WTC11 (cell line): ENCODE measurements at regions not wholly inside any gene's neighbourhood (a gene's known extent, or its start where the extent isn't known, plus 50 kb on each side); places are given as distances from the start of the nearest gene placed in this dataset.

ENCODE experiments used
- ATAC-seq: fragments of 200-7000 bp; cut with Tn5 transposase; 2 replicates; pipeline ENCODE4 v1.10.0; 2021; ENCODE audit warnings: mild to moderate bottlenecking, moderate library complexity
- CTCF ChIA-PET: fragments of 300-600 bp; sonication (Branson Sonifier 250); formaldehyde crosslinking; loops from one replicate; lab custom pipeline; 2021; ENCODE audit warnings: antibody characterized with exemption; lab: Charles Lee
- POLR2A ChIA-PET: fragments of 350-600 bp; sonication (Branson Sonifier 250); formaldehyde crosslinking; loops from one replicate; lab custom pipeline; 2021; ENCODE audit warnings: antibody characterized with exemption; lab: Charles Lee
- DNase-seq: peaks from one replicate; pipeline ENCODE4 v3.0.0; 2021; ENCODE audit warnings: low spot score
- H3K27ac Mint-ChIP-seq: 2 replicates; pipeline ENCODE4 v1.8.0; 2021; ENCODE audit warnings: mixed read lengths
- H3K27me3 Mint-ChIP-seq: 2 replicates; pipeline ENCODE4 v1.8.0; 2021; ENCODE audit warnings: low read depth, mild to moderate bottlenecking, moderate library complexity, mixed read lengths
- H3K36me3 Mint-ChIP-seq: 2 replicates; pipeline ENCODE4 v1.8.0; 2021; ENCODE audit warnings: mixed read lengths
- H3K4me1 Mint-ChIP-seq: 2 replicates; pipeline ENCODE4 v1.8.0; 2022; ENCODE audit warnings: mixed read lengths
- H3K4me3 Mint-ChIP-seq: 2 replicates; pipeline ENCODE4 v1.8.0; 2021; ENCODE audit warnings: mild to moderate bottlenecking, moderate library complexity, mixed read lengths
- H3K9me3 Mint-ChIP-seq: 2 replicates; pipeline ENCODE4 v1.8.0; 2021; ENCODE audit warnings: mixed read lengths
- AFF4 ChIP-seq: sonication (generic); formaldehyde crosslinking; IDR thresholded peaks from 2 replicates; pipeline ENCODE4 v1.8.1; 2023; ENCODE audit warnings: mild to moderate bottlenecking, missing genetic modification reagents, borderline replicate concordance
- ATF2 ChIP-seq: sonication (generic); formaldehyde crosslinking; IDR thresholded peaks from 2 replicates; pipeline ENCODE4 v1.8.1; 2022; ENCODE audit warnings: low read depth, missing genetic modification reagents, borderline replicate concordance
- ATF3 ChIP-seq: sonication (generic); formaldehyde crosslinking; conservative IDR thresholded peaks from 2 replicates; pipeline ENCODE4 v1.8.1; 2022; ENCODE audit warnings: mild to moderate bottlenecking, missing genetic modification reagents
- CBFB ChIP-seq: sonication (generic); formaldehyde crosslinking; IDR thresholded peaks from 2 replicates; pipeline ENCODE4 v1.8.1; 2022; ENCODE audit warnings: mild to moderate bottlenecking, low read depth, missing genetic modification reagents
- CDX4 ChIP-seq: fragments of 250-450 bp; sonication (Bioruptor Pico); IDR thresholded peaks from 2 replicates; pipeline ENCODE4 v1.9.0; 2021; ENCODE audit warnings: moderate library complexity, mild to moderate bottlenecking, inconsistent platforms, borderline replicate concordance
- CREM ChIP-seq: sonication (generic); formaldehyde crosslinking; IDR thresholded peaks from 2 replicates; pipeline ENCODE4 v1.8.1; 2022; ENCODE audit warnings: mild to moderate bottlenecking, missing genetic modification reagents, moderate library complexity
- ERG ChIP-seq: fragments of 250-450 bp; sonication (Bioruptor Pico); IDR thresholded peaks from 2 replicates; pipeline ENCODE4 v1.8.0; 2021; ENCODE audit warnings: mild to moderate bottlenecking
- ESRRA ChIP-seq: sonication (generic); formaldehyde crosslinking; IDR thresholded peaks from 2 replicates; pipeline ENCODE4 v1.8.1; 2022; ENCODE audit warnings: mild to moderate bottlenecking, missing genetic modification reagents, borderline replicate concordance
- FOXP1 ChIP-seq: sonication (generic); formaldehyde crosslinking; IDR thresholded peaks from 2 replicates; pipeline ENCODE4 v1.8.0; 2022; ENCODE audit warnings: missing genetic modification reagents, mild to moderate bottlenecking, moderate library complexity, borderline replicate concordance
- HMGA2 ChIP-seq: fragments of 250-450 bp; sonication (Bioruptor Pico); IDR thresholded peaks from 2 replicates; pipeline ENCODE4 v1.4.0; 2021; ENCODE audit warnings: mild to moderate bottlenecking, moderate library complexity
- HMGXB4 ChIP-seq: sonication (generic); formaldehyde crosslinking; IDR thresholded peaks from 2 replicates; pipeline ENCODE4 v1.8.1; 2023; ENCODE audit warnings: mild to moderate bottlenecking, moderate library complexity, missing genetic modification reagents
- JUN ChIP-seq: sonication (generic); formaldehyde crosslinking; IDR thresholded peaks from 2 replicates; pipeline ENCODE4 v1.8.0; 2023; ENCODE audit warnings: mild to moderate bottlenecking, missing genetic modification reagents
- KAT7 ChIP-seq: sonication (generic); formaldehyde crosslinking; IDR thresholded peaks from 2 replicates; pipeline ENCODE4 v1.8.1; 2023; ENCODE audit warnings: missing genetic modification reagents, mild to moderate bottlenecking, borderline replicate concordance
- MYBL2 ChIP-seq: sonication (generic); formaldehyde crosslinking; IDR thresholded peaks from 2 replicates; pipeline ENCODE4 v1.8.1; 2023; ENCODE audit warnings: mild to moderate bottlenecking, moderate library complexity, missing genetic modification reagents
- NFE2L1 ChIP-seq: sonication (generic); formaldehyde crosslinking; IDR thresholded peaks from 2 replicates; pipeline ENCODE4 v1.8.1; 2023; ENCODE audit warnings: missing genetic modification reagents
- RELA ChIP-seq: sonication (generic); formaldehyde crosslinking; IDR thresholded peaks from 2 replicates; pipeline ENCODE4 v1.8.1; 2022; ENCODE audit warnings: missing genetic modification reagents, mild to moderate bottlenecking, borderline replicate concordance
- SOX15 ChIP-seq: fragments of 250-450 bp; sonication (Bioruptor Pico); IDR thresholded peaks from 2 replicates; pipeline ENCODE4 v1.9.0; 2021; ENCODE audit warnings: mild to moderate bottlenecking
- STAT6 ChIP-seq: sonication (generic); formaldehyde crosslinking; conservative IDR thresholded peaks from 2 replicates; pipeline ENCODE4 v1.8.1; 2023; ENCODE audit warnings: mild to moderate bottlenecking, low read depth, missing genetic modification reagents, moderate library complexity
- TEAD1 ChIP-seq: sonication (generic); formaldehyde crosslinking; IDR thresholded peaks from 2 replicates; pipeline ENCODE4 v1.8.0; 2022; ENCODE audit warnings: mild to moderate bottlenecking, missing genetic modification reagents
- USF2 ChIP-seq: sonication (generic); formaldehyde crosslinking; IDR thresholded peaks from 2 replicates; pipeline ENCODE4 v1.8.1; 2023; ENCODE audit warnings: mild to moderate bottlenecking, missing genetic modification reagents, moderate library complexity
- ZBTB21 ChIP-seq: sonication (generic); formaldehyde crosslinking; IDR thresholded peaks from 2 replicates; pipeline ENCODE4 v1.8.1; 2023; ENCODE audit warnings: mild to moderate bottlenecking, missing genetic modification reagents, borderline replicate concordance
- ZNF671 ChIP-seq: fragments of 250-450 bp; sonication (Bioruptor Pico); IDR thresholded peaks from 2 replicates; pipeline ENCODE4 v1.8.0; 2021; ENCODE audit warnings: mild to moderate bottlenecking

GRCh38 chr3:3532508-3532907 lies 266.7 kb upstream of the LRRN1 start (continued):
- no peak for TF ChIP-seq ATF3 (CRISPR knock-in tag)
- TF ChIP-seq, all 79 proteins: peak for 0

- Mint-ChIP-seq H3K36me3 (peaks cover 14% of the 10 kb centered on the region), H3K27ac (no peak overlapping the region), H3K4me1 (no peaks in the 10 kb centered on the region), H3K27me3 (no peaks in the 10 kb centered on the region; the same call in 1 of the 2 replicates), H3K4me3 (no peak overlapping the region), H3K9me3 (peaks cover 36% of the 10 kb centered on the region)
- ATAC-seq (no peak), DNase-seq (no peak)
- no peak for TF ChIP-seq CDX4 (CRISPR knock-in tag)
- no peak for TF ChIP-seq JUN
- TF ChIP-seq KAT7 (CRISPR knock-in tag) = no peak
- no peak for TF ChIP-seq ESRRA (CRISPR knock-in tag)
- no peak for TF ChIP-seq STAT6
- TF ChIP-seq RELA = no peak
- TF ChIP-seq AFF4 (CRISPR knock-in tag) = no peak
- TF ChIP-seq FOXP1 (CRISPR knock-in tag) = no peak
- no peak for TF ChIP-seq ERG (CRISPR knock-in tag)
- TF ChIP-seq HMGXB4 (CRISPR knock-in tag) = no peak
- POLR2A ChIA-PET = no interaction called here
- CTCF ChIA-PET = no interaction called here
Observed at GRCh38 chr3:3531476-3531875, 267.8 kb upstream of the LRRN1 start.

- Mint-ChIP-seq H3K4me1 (no peaks in the 10 kb centered on the region), H3K9me3 (peaks cover 55% of the 10 kb centered on the region), H3K27ac (no peak overlapping the region), H3K27me3 (no peaks in the 10 kb centered on the region), H3K4me3 (no peak overlapping the region), H3K36me3 (peaks cover 13% of the 10 kb centered on the region)
- no peak for DNase-seq
- no peak for ATAC-seq
- ChIA-PET POLR2A (no interaction called here), CTCF (no interaction called here)
- TF ChIP-seq ZNF671 (CRISPR knock-in tag) = no peak
- TF ChIP-seq JUN = no peak
- TF ChIP-seq TEAD1 (CRISPR knock-in tag) = no peak
- no peak for TF ChIP-seq ZBTB21 (CRISPR knock-in tag)
- no peak for TF ChIP-seq HMGA2 (CRISPR knock-in tag)
- TF ChIP-seq NFE2L1 (CRISPR knock-in tag) = no peak
- no peak for TF ChIP-seq ESRRA (CRISPR knock-in tag)
- no peak for TF ChIP-seq CREM (CRISPR knock-in tag)
- TF ChIP-seq MYBL2 (CRISPR knock-in tag) = no peak
- no peak for TF ChIP-seq SOX15
- no peak for TF ChIP-seq ATF2 (CRISPR knock-in tag)
- no peak for TF ChIP-seq USF2 (CRISPR knock-in tag)
- no peak for TF ChIP-seq CBFB (CRISPR knock-in tag)
Observed at GRCh38 chr3:3519266-3519665, 280.0 kb upstream of the LRRN1 start.
